HCT116 (cell line): ENCODE measurements at regions not wholly inside any gene's neighbourhood (a gene's known extent, or its start where the extent isn't known, plus 50 kb on each side); places are given as distances from the start of the nearest gene placed in this dataset.

Experiments
- ATAC-seq: fragments of 200-7000 bp; cut with Tn5 transposase; 2 replicates; pipeline ENCODE4 v1.9.1; 2020; ENCODE audit warnings: mild to moderate bottlenecking, moderate library complexity
- BruUV-seq: library from RNA; stranded (reverse); fragments of 400-500 nt; replicated peaks from 2 replicates; lab custom pipeline; 2021; lab: Mats Ljungman, UMichigan
- CTCF ChIA-PET: fragments of 300-600 bp; sonication (Branson Sonifier 250); formaldehyde crosslinking; loops from one replicate; lab custom pipeline; 2021; ENCODE audit warnings: antibody characterized with exemption; lab: Charles Lee
- POLR2A ChIA-PET: fragments of 300-600, 350-600 bp; sonication (Branson Sonifier 250); formaldehyde crosslinking; loops from one replicate; lab custom pipeline; 2021; ENCODE audit warnings: antibody characterized with exemption; lab: Charles Lee
- RAD21 ChIA-PET, 2 experiments: fragments of 300-600 bp; sonication (Branson Sonifier 250); formaldehyde crosslinking; loops; one replicate each; lab custom pipeline; 2023; ENCODE audit warnings: low total read pairs in 2 of 2; ENCODE audit not compliant: uncharacterized antibody in 2 of 2, unreplicated experiment in 2 of 2, low non-redundant PET in 1 of 2; lab: Charles Lee
- DNase-seq: peaks from one replicate; pipeline ENCODE4 v3.0.0-alpha.2; 2010; ENCODE audit warnings: low read depth, low spot score
- H2AFZ ChIP-seq: fragments of 200-600 bp; shearing (Covaris generic), sonication (generic); 2 replicates; pipeline ENCODE4 v1.6.1; 2017; ENCODE audit warnings: low read depth, mixed run types, mixed read lengths, antibody characterized with exemption, low read length; ENCODE audit not compliant: poor library complexity, severe bottlenecking
- H3K27ac ChIP-seq: 2 replicates; pipeline ENCODE4 v1.5.1; 2012; ENCODE audit warnings: low read depth, low read length
- H3K27me3 ChIP-seq: fragments of 200-600 bp; sonication (generic); 2 replicates; pipeline ENCODE4 v1.6.1; 2016; ENCODE audit warnings: mixed run types, low read length, mixed read lengths; ENCODE audit not compliant: insufficient read depth
- H3K36me3 ChIP-seq, 2 experiments: fragments of 200-500 bp in 1 of 2; fragments of 200-600 bp in 1 of 2; sonication (Bioruptor generic) in 1 of 2; sonication (generic) in 1 of 2; 2 replicates each; pipeline versions ENCODE4 v1.5.1 to v1.6.1; 2014 to 2016; ENCODE audit warnings: low read length in 2 of 2, inconsistent platforms in 1 of 2, mixed read lengths in 1 of 2, mixed run types in 1 of 2; ENCODE audit not compliant: insufficient read depth in 2 of 2, control insufficient read depth in 1 of 2
- H3K4me1 ChIP-seq, 2 experiments: fragments of 200-600 bp in 1 of 2; sonication (generic) in 1 of 2; 2 replicates each; pipeline versions ENCODE4 v1.5.1 to v1.6.1; 2012 to 2017; ENCODE audit warnings: low read length in 2 of 2, inconsistent platforms in 1 of 2, mild to moderate bottlenecking in 1 of 2, mixed read lengths in 1 of 2, mixed run types in 1 of 2, moderate library complexity in 1 of 2; ENCODE audit not compliant: insufficient read depth in 2 of 2, control insufficient read depth in 1 of 2
- H3K4me2 ChIP-seq: fragments of 200-600 bp; sonication (generic); 2 replicates; pipeline ENCODE4 v1.6.1; 2017; ENCODE audit warnings: mixed run types, low read length, mixed read lengths
- H3K4me3 ChIP-seq, 2 experiments: fragments of 200-600 bp in 1 of 2; sonication (generic) in 1 of 2; replicated peaks in 1 of 2; 2 replicates each; pipeline ENCODE4 v1.5.1; 2011 to 2016; ENCODE audit warnings: low read length in 2 of 2, control low read depth in 1 of 2, low read depth in 1 of 2, mild to moderate bottlenecking in 1 of 2, mixed read lengths in 1 of 2, mixed run types in 1 of 2
- H3K79me2 ChIP-seq: fragments of 200-600 bp; sonication (generic); 2 replicates; pipeline ENCODE4 v1.6.1; 2017; ENCODE audit warnings: mild to moderate bottlenecking, mixed run types, low read length, moderate library complexity, mixed read lengths; ENCODE audit not compliant: insufficient read depth
- H3K9ac ChIP-seq: fragments of 200-600 bp; sonication (generic); 2 replicates; pipeline ENCODE4 v1.6.1; 2016; ENCODE audit warnings: low read length, mixed read lengths
- H3K9me2 ChIP-seq: fragments of 200-600 bp; sonication (generic), shearing (Covaris generic); 2 replicates; pipeline ENCODE4 v1.6.1; 2017; ENCODE audit warnings: mixed run types, mild to moderate bottlenecking, moderate library complexity; ENCODE audit not compliant: insufficient read depth
- H3K9me3 ChIP-seq, 2 experiments: fragments of 200-500 bp in 1 of 2; fragments of 200-600 bp in 1 of 2; sonication (Bioruptor generic) in 1 of 2; sonication (generic) in 1 of 2; 2 replicates each; pipeline ENCODE4 v1.6.1; 2014 to 2017; ENCODE audit warnings: low read length in 2 of 2, mixed read lengths in 2 of 2, inconsistent platforms in 1 of 2, low read depth in 1 of 2, mild to moderate bottlenecking in 1 of 2, mixed run types in 1 of 2, moderate library complexity in 1 of 2; ENCODE audit not compliant: control insufficient read depth in 1 of 2, insufficient read depth in 1 of 2
- H4K20me1 ChIP-seq: fragments of 200-600 bp; sonication (generic), shearing (Covaris generic); 2 replicates; pipeline ENCODE4 v1.6.1; 2017; ENCODE audit warnings: mixed run types, mild to moderate bottlenecking, moderate library complexity; ENCODE audit not compliant: insufficient read depth
- CBX3 ChIP-seq: IDR thresholded peaks from 2 replicates; pipeline ENCODE4 v1.6.1; 2012; ENCODE audit warnings: low read depth
- CTCF ChIP-seq, 3 experiments: fragments of 200-600 bp in 1 of 3; sonication (generic) in 1 of 3; IDR thresholded peaks in 2 of 3; conservative IDR thresholded peaks in 1 of 3; 2 replicates each; pipeline ENCODE4 v1.5.1; 2012 to 2017; ENCODE audit warnings: low read depth in 2 of 3, low read length in 2 of 3, antibody characterized with exemption in 1 of 3, borderline replicate concordance in 1 of 3, control low read depth in 1 of 3, mild to moderate bottlenecking in 1 of 3, mixed read lengths in 1 of 3, mixed run types in 1 of 3, moderate library complexity in 1 of 3; ENCODE audit not compliant: insufficient read depth in 1 of 3
- ELF1 ChIP-seq: IDR thresholded peaks from 2 replicates; pipeline ENCODE4 v1.6.1; 2012; ENCODE audit warnings: low read depth, borderline replicate concordance
- EZH2 ChIP-seq: fragments of 200-600 bp; sonication (generic); IDR thresholded peaks from 2 replicates; pipeline ENCODE4 v1.6.1; 2017; ENCODE audit warnings: antibody characterized with exemption, mixed run types
- EZH2phosphoT487 ChIP-seq: fragments of 200-600 bp; IDR thresholded peaks from 2 replicates; pipeline ENCODE4 v1.6.1; 2018; ENCODE audit warnings: antibody characterized with exemption, borderline replicate concordance
- FOSL1 ChIP-seq: IDR thresholded peaks from 2 replicates; pipeline ENCODE4 v1.6.1; 2012; ENCODE audit warnings: low read depth
- JUND ChIP-seq: IDR thresholded peaks from 2 replicates; pipeline ENCODE4 v1.6.1; 2012
- SIN3A ChIP-seq: IDR thresholded peaks from 2 replicates; pipeline ENCODE4 v1.6.1; 2012; ENCODE audit warnings: low read depth
- SP1 ChIP-seq: IDR thresholded peaks from 2 replicates; pipeline ENCODE4 v1.6.1; 2012; ENCODE audit warnings: low read depth
- ZNF274 ChIP-seq: fragments of 200-500 bp; sonication (Bioruptor generic); IDR thresholded peaks from 2 replicates; pipeline ENCODE4 v1.6.1; 2014; ENCODE audit warnings: mild to moderate bottlenecking, low read depth, low read length, inconsistent platforms
- intact Hi-C: fragments of 100-400 bp; cut with micrococcal nuclease; formaldehyde crosslinking; loops from 2 replicates; pipeline ENCODE4 v1.10.0; 2022

GRCh38 chr2:219720956-219721355 is 93.5 kb downstream of the SLC4A3 start:
- POLR2A ChIA-PET, result interaction anchor here (0.7 kb wide), 1 partner anchor 67 kb away, joined by 3 read pairs; no protein-coding TSS in a partner anchor
- ATAC-seq, result no peak
- CTCF ChIA-PET, result interaction anchor here (0.7 to 1.3 kb wide), 2 partner anchors 31 to 271 kb away, joined by 4 read pairs; no protein-coding TSS in a partner anchor

More at GRCh38 chr2:219720956-219721355, 93.5 kb downstream of the SLC4A3 start:
- peaks cover 90% of the 10 kb centered on the region for H3K79me2 ChIP-seq
- RAD21 ChIA-PET, result no interaction called here
- H3K9me3 ChIP-seq, result no peaks in the 10 kb centered on the region
- H3K4me1 ChIP-seq, result peaks cover 39 to 75% of the 10 kb centered on the region in 2 experiments
- H3K9me2 ChIP-seq, result no peaks in the 10 kb centered on the region
- intact Hi-C loops, result no loop called here
- no peak overlapping the region for H3K4me3 ChIP-seq
- peaks cover under 1 to 15% of the 10 kb centered on the region in 2 experiments; a peak in 1 of 4 replicates for H3K36me3 ChIP-seq
- no peak overlapping the region for H3K9ac ChIP-seq
- BruUV-seq, result no TSS peak
- no peaks in the 10 kb centered on the region for H3K27me3 ChIP-seq
- TF ChIP-seq SP1, result no peak
- TF ChIP-seq CTCF (IDR thresholded peaks at IDR 0.05 in 2 of 3, conservative IDR thresholded peaks at IDR 0.05 in 1 of 3; ENCODE audit: borderline replicate concordance in 1 of 3, insufficient read depth in 1 of 3, low read depth in 2 of 3, low read length in 2 of 3), result no peak
- no peak for TF ChIP-seq SIN3A
- TF ChIP-seq FOSL1, result no peak
- TF ChIP-seq ZNF274, result no peak
- no peak for TF ChIP-seq CBX3
- TF ChIP-seq EZH2phosphoT487, result no peak
- TF ChIP-seq ELF1, result no peak
- no peak for TF ChIP-seq JUND
- no peak for TF ChIP-seq EZH2
- H3K27ac ChIP-seq, result peak overlapping the region; percentile 50; the same call in 1 of the 2 replicates
- peak overlapping the region; percentile 41; the same call in 1 of the 2 replicates for H3K4me2 ChIP-seq
- H2AFZ ChIP-seq, result no peak overlapping the region
- no peak for DNase-seq
- no peaks in the 10 kb centered on the region for H4K20me1 ChIP-seq
